SK-N-SH treated with all-trans-retinoic acid at 6 μM for 48 hours (cell line): ENCODE measurements at regions not wholly inside any gene's neighbourhood (a gene's known extent, or its start where the extent isn't known, plus 50 kb on each side); places are given as distances from the start of the nearest gene placed in this dataset.

Source experiments
- ATAC-seq: fragments of 200-7000 bp; cut with Tn5 transposase; 3 replicates; pipeline ENCODE4 v1.9.1; 2020; ENCODE audit warnings: mild to moderate bottlenecking, moderate library complexity
- BACH2 ChIP-seq: fragments of 250-450 bp; sonication (Bioruptor Pico); IDR thresholded peaks from 2 replicates; pipeline ENCODE4 v1.9.0; 2021; ENCODE audit warnings: mild to moderate bottlenecking, borderline replicate concordance
- ESRRG ChIP-seq: fragments of 250-450 bp; sonication (Bioruptor Pico); IDR thresholded peaks from 2 replicates; pipeline ENCODE4 v1.6.1; 2021; ENCODE audit warnings: mild to moderate bottlenecking
- GLIS3 ChIP-seq: fragments of 250-450 bp; sonication (Bioruptor Pico); IDR thresholded peaks from 2 replicates; pipeline ENCODE4 v1.5.0; 2020; ENCODE audit warnings: mild to moderate bottlenecking, moderate library complexity
- ISL1 ChIP-seq: fragments of 250-450 bp; sonication (Bioruptor Pico); IDR thresholded peaks from 2 replicates; pipeline ENCODE4 v2.1.2; 2022; ENCODE audit warnings: mild to moderate bottlenecking, moderate library complexity
- OSR1 ChIP-seq: fragments of 250-450 bp; sonication (Bioruptor Pico); IDR thresholded peaks from 2 replicates; pipeline ENCODE4 v1.8.0; 2022; ENCODE audit warnings: moderate library complexity, mild to moderate bottlenecking, inconsistent platforms
- RARB ChIP-seq: fragments of 250-450 bp; sonication (Bioruptor Pico); IDR thresholded peaks from 2 replicates; pipeline ENCODE4 v1.8.0; 2021; ENCODE audit warnings: mild to moderate bottlenecking, moderate library complexity
- TCF4 ChIP-seq: fragments of 250-450 bp; sonication (Bioruptor Pico); IDR thresholded peaks from 2 replicates; pipeline ENCODE4 v1.8.0; 2021; ENCODE audit warnings: mild to moderate bottlenecking, moderate library complexity, borderline replicate concordance
- TOX ChIP-seq: fragments of 250-450 bp; sonication (Bioruptor Pico); IDR thresholded peaks from 2 replicates; pipeline ENCODE4 v1.8.0; 2021; ENCODE audit warnings: mild to moderate bottlenecking, moderate library complexity, borderline replicate concordance
- ZC3H10 ChIP-seq: fragments of 250-450 bp; sonication (Bioruptor Pico); IDR thresholded peaks from 2 replicates; pipeline ENCODE4 v1.5.1; 2021; ENCODE audit warnings: mild to moderate bottlenecking, moderate library complexity
- ZFP3 ChIP-seq: fragments of 250-450 bp; sonication (Bioruptor Pico); IDR thresholded peaks from 2 replicates; pipeline ENCODE4 v1.5.0; 2020; ENCODE audit warnings: mild to moderate bottlenecking, moderate library complexity
- ZFP30 ChIP-seq: fragments of 450-650 bp; formaldehyde crosslinking; IDR thresholded peaks from 2 replicates; pipeline ENCODE4 v1.5.0; 2022; ENCODE audit warnings: mild to moderate bottlenecking, moderate library complexity
- ZNF565 ChIP-seq: fragments of 450-650 bp; formaldehyde crosslinking; conservative IDR thresholded peaks from 2 replicates; pipeline ENCODE4 v1.5.0; 2020; ENCODE audit warnings: low read depth, mild to moderate bottlenecking, moderate library complexity
- ZNF70 ChIP-seq: fragments of 450-650 bp; formaldehyde crosslinking; IDR thresholded peaks from 2 replicates; pipeline ENCODE4 v1.5.0; 2020; ENCODE audit warnings: mild to moderate bottlenecking, moderate library complexity
- TF ChIP-seq, protein P1 (sequence below): fragments of 250-450 bp; sonication (Bioruptor Pico); IDR thresholded peaks from 2 replicates; pipeline ENCODE4 v1.5.1; 2020; ENCODE audit warnings: low read depth, mild to moderate bottlenecking, moderate library complexity
- TF ChIP-seq, protein P2 (sequence below): fragments of 250-450 bp; sonication (Bioruptor Pico); IDR thresholded peaks from 2 replicates; pipeline ENCODE4 v1.5.1; 2021; ENCODE audit warnings: mild to moderate bottlenecking, moderate library complexity
- TF ChIP-seq, protein P3 (sequence below): fragments of 250-450 bp; sonication (Bioruptor Pico); IDR thresholded peaks from 2 replicates; pipeline ENCODE4 v1.8.0; 2021; ENCODE audit warnings: low read depth, mild to moderate bottlenecking, moderate library complexity, borderline replicate concordance

DNA sequence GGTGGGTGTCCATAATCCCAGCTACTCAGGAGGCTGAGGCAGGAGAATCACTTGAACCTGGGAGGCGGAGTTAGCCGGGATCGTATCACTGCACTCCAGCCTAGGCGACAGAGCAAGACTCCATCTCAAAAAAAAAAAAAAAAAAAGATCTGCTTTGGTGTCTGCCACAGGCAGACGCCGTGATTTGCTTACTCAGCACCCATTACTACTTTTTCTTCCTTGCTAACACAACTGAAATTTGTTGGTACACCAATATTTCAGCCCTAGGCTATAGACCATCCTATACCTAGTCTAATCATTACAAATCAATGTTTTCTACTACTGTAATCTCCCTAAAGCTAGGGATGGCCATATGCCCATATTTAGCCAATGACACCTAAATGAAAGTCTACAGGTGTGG, 53.5 kb upstream of the PARD3 start:
- no peak for ATAC-seq
- TF ChIP-seq ZC3H10 = no peak
- no peak for TF ChIP-seq ZNF565 (CRISPR knock-in tag)
- no peak for TF ChIP-seq ESRRG (CRISPR knock-in tag)
- TF ChIP-seq ZFP3 (CRISPR knock-in tag) = no peak
- no peak for TF ChIP-seq ZFP30 (CRISPR knock-in tag)
- TF ChIP-seq OSR1 (CRISPR knock-in tag) = no peak
- no peak for TF ChIP-seq TOX (CRISPR knock-in tag)
- no peak for TF ChIP-seq ISL1

DNA sequence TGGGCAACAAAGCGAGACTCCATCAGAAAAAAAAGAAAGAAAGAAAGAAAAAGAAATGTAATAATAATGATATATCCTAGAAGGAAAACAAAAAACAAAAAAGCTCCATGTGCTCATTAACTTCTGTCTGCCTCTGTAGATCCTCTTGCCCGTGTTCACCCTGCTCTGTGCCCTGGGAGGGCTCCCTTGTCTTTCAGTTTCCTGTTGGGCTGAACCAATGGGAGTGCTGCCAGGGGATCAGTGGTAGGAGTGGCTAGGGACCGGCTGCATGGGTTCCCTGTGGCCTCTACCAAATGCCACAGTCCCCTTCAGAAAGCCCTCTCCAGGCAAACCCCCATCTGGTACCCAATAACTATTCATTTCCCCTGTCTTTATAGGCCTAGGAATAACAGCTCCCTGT, 51.8 kb upstream of the PARD3 start:
- TF ChIP-seq TOX (CRISPR knock-in tag) (no peak), RARB (no peak), ZC3H10 (no peak), BACH2 (CRISPR knock-in tag) (no peak), TCF4 (CRISPR knock-in tag) (no peak), GLIS3 (CRISPR knock-in tag) (no peak), ZNF70 (CRISPR knock-in tag) (no peak)
- TF ChIP-seq, protein P1, sequence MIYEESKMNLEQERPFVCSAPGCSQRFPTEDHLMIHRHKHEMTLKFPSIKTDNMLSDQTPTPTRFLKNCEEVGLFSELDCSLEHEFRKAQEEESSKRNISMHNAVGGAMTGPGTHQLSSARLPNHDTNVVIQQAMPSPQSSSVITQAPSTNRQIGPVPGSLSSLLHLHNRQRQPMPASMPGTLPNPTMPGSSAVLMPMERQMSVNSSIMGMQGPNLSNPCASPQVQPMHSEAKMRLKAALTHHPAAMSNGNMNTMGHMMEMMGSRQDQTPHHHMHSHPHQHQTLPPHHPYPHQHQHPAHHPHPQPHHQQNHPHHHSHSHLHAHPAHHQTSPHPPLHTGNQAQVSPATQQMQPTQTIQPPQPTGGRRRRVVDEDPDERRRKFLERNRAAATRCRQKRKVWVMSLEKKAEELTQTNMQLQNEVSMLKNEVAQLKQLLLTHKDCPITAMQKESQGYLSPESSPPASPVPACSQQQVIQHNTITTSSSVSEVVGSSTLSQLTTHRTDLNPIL = no peak
- TF ChIP-seq, protein P2, sequence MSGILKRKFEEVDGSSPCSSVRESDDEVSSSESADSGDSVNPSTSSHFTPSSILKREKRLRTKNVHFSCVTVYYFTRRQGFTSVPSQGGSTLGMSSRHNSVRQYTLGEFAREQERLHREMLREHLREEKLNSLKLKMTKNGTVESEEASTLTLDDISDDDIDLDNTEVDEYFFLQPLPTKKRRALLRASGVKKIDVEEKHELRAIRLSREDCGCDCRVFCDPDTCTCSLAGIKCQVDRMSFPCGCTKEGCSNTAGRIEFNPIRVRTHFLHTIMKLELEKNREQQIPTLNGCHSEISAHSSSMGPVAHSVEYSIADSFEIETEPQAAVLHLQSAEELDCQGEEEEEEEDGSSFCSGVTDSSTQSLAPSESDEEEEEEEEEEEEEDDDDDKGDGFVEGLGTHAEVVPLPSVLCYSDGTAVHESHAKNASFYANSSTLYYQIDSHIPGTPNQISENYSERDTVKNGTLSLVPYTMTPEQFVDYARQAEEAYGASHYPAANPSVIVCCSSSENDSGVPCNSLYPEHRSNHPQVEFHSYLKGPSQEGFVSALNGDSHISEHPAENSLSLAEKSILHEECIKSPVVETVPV (CRISPR knock-in tag) = no peak
- TF ChIP-seq, protein P3, sequence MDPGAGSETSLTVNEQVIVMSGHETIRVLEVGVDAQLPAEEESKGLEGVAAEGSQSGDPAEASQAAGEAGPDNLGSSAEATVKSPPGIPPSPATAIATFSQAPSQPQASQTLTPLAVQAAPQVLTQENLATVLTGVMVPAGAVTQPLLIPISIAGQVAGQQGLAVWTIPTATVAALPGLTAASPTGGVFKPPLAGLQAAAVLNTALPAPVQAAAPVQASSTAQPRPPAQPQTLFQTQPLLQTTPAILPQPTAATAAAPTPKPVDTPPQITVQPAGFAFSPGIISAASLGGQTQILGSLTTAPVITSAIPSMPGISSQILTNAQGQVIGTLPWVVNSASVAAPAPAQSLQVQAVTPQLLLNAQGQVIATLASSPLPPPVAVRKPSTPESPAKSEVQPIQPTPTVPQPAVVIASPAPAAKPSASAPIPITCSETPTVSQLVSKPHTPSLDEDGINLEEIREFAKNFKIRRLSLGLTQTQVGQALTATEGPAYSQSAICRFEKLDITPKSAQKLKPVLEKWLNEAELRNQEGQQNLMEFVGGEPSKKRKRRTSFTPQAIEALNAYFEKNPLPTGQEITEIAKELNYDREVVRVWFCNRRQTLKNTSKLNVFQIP (CRISPR knock-in tag) = no peak
- peak; percentile 32; the same call in 1 of the 3 replicates for ATAC-seq
